SU-DHL-6 (cell line): ENCODE measurements at regions not wholly inside any gene's neighbourhood (a gene's known extent, or its start where the extent isn't known, plus 50 kb on each side); places are given as distances from the start of the nearest gene placed in this dataset.

ENCODE experiments used
- H2AFZ ChIP-seq: fragments of 200-600 bp; sonication (generic); 2 replicates; pipeline ENCODE4 v1.6.1; 2014; ENCODE audit warnings: low read depth, mild to moderate bottlenecking, moderate library complexity, mixed read lengths, antibody characterized with exemption, low read length; ENCODE audit not compliant: severe bottlenecking
- H3F3A ChIP-seq: fragments of 200-600 bp; shearing (Covaris generic); 2 replicates; pipeline ENCODE4 v1.6.0; 2016; ENCODE audit warnings: antibody characterized with exemption, mild to moderate bottlenecking; ENCODE audit not compliant: insufficient read depth
- H3K27ac ChIP-seq: fragments of 200-600 bp; sonication (generic); 2 replicates; pipeline ENCODE4 v1.5.1; 2016; ENCODE audit warnings: low read depth, mild to moderate bottlenecking, low read length, moderate library complexity, mixed read lengths
- H3K27me3 ChIP-seq: fragments of 200-600 bp; sonication (generic), shearing (Covaris generic); 2 replicates; pipeline ENCODE4 v1.6.0; 2014; ENCODE audit warnings: mild to moderate bottlenecking, low read length
- H3K36me3 ChIP-seq: fragments of 200-600 bp; sonication (generic); 2 replicates; pipeline ENCODE4 v1.6.1; 2014; ENCODE audit warnings: mild to moderate bottlenecking, low read length, mixed read lengths
- H3K4me2 ChIP-seq: fragments of 300-600, 200-600 bp; shearing (Covaris generic), sonication (generic); 2 replicates; pipeline ENCODE4 v1.6.0; 2014; ENCODE audit warnings: low read length, low read depth, mild to moderate bottlenecking; ENCODE audit not compliant: poor library complexity, severe bottlenecking
- H3K4me3 ChIP-seq: fragments of 200-600 bp; sonication (generic); 2 replicates; pipeline ENCODE4 v1.5.1; 2014; ENCODE audit warnings: antibody characterized with exemption, low read length, mild to moderate bottlenecking, mixed read lengths; ENCODE audit not compliant: insufficient read depth, poor library complexity, severe bottlenecking
- H3K79me2 ChIP-seq: fragments of 200-600 bp; sonication (generic); 2 replicates; pipeline ENCODE4 v1.6.1; 2014; ENCODE audit warnings: mild to moderate bottlenecking, low read length, moderate library complexity; ENCODE audit not compliant: insufficient read depth
- H3K9ac ChIP-seq: fragments of 200-600 bp; sonication (generic); 2 replicates; pipeline ENCODE4 v1.7.0; 2014; ENCODE audit warnings: mild to moderate bottlenecking, low read length
- H3K9me2 ChIP-seq: fragments of 200-600 bp; sonication (generic); replicated peaks from 2 replicates; pipeline ENCODE4 v1.6.1; 2014; ENCODE audit warnings: low read length; ENCODE audit not compliant: insufficient read depth
- H3K9me3 ChIP-seq: fragments of 200-600 bp; sonication (generic); 2 replicates; pipeline ENCODE4 v1.6.1; 2014; ENCODE audit warnings: low read length, mixed read lengths; ENCODE audit not compliant: insufficient read depth
- H4K20me1 ChIP-seq: fragments of 200-600 bp; sonication (generic); 2 replicates; pipeline ENCODE4 v1.6.1; 2014; ENCODE audit warnings: low read depth, mild to moderate bottlenecking, antibody characterized with exemption, low read length, moderate library complexity, mixed read lengths
- CTCF ChIP-seq: fragments of 200-600 bp; sonication (generic); IDR thresholded peaks from one replicate; pipeline ENCODE4 v1.5.1; 2017; ENCODE audit warnings: antibody characterized with exemption, mild to moderate bottlenecking, low read length, moderate library complexity; ENCODE audit not compliant: insufficient read depth, poor library complexity, severe bottlenecking
- EZH2phosphoT487 ChIP-seq: fragments of 200-600 bp; sonication (generic), shearing (Covaris generic); conservative IDR thresholded peaks from 2 replicates; pipeline ENCODE4 v1.6.1; 2018; ENCODE audit warnings: mild to moderate bottlenecking, antibody characterized with exemption, low read length, moderate library complexity, mixed read lengths

GRCh38 chr12:13347241-13348043, 150.9 kb downstream of the EMP1 start:
- H3K4me2 ChIP-seq = no peak overlapping the region
- no peaks in the 10 kb centered on the region for H3K9me3 ChIP-seq
- no peaks in the 10 kb centered on the region for H3K27me3 ChIP-seq
- H3F3A ChIP-seq = no peaks in the 10 kb centered on the region
- H3K4me3 ChIP-seq = no peak overlapping the region
- H2AFZ ChIP-seq = no peak overlapping the region
- H3K9ac ChIP-seq = no peak overlapping the region
- TF ChIP-seq CTCF = no peak
- TF ChIP-seq EZH2phosphoT487 = no peak
- H3K79me2 ChIP-seq = no peaks in the 10 kb centered on the region
- H3K27ac ChIP-seq = no peak overlapping the region
- H3K36me3 ChIP-seq = no peaks in the 10 kb centered on the region
- no peaks in the 10 kb centered on the region for H4K20me1 ChIP-seq
- no peaks in the 10 kb centered on the region for H3K9me2 ChIP-seq

GRCh38 chr12:13345722-13346121, 149.2 kb downstream of the EMP1 start:
- Histone ChIP-seq H3K4me3 (no peak overlapping the region), H3K27ac (no peak overlapping the region), H3K9me3 (no peaks in the 10 kb centered on the region), H3K4me2 (no peak overlapping the region), H3K9ac (no peak overlapping the region), H3K36me3 (no peaks in the 10 kb centered on the region), H2AFZ (no peak overlapping the region), H3K79me2 (no peaks in the 10 kb centered on the region), H3K27me3 (no peaks in the 10 kb centered on the region), H3K9me2 (no peaks in the 10 kb centered on the region), H3F3A (no peaks in the 10 kb centered on the region), H4K20me1 (no peaks in the 10 kb centered on the region)
- TF ChIP-seq CTCF (no peak), EZH2phosphoT487 (no peak)

GRCh38 chr12:13343375-13343774, 146.8 kb downstream of the EMP1 start:
- H3K9me2 ChIP-seq = no peaks in the 10 kb centered on the region
- H3K4me2 ChIP-seq = no peak overlapping the region
- no peak overlapping the region for H3K9ac ChIP-seq
- no peak overlapping the region for H3K27ac ChIP-seq
- H2AFZ ChIP-seq = no peak overlapping the region
- no peaks in the 10 kb centered on the region for H3K79me2 ChIP-seq
- H3K4me3 ChIP-seq = no peak overlapping the region
- TF ChIP-seq EZH2phosphoT487 = no peak
- no peak for TF ChIP-seq CTCF
- no peaks in the 10 kb centered on the region for H4K20me1 ChIP-seq
- H3K9me3 ChIP-seq = no peaks in the 10 kb centered on the region
- H3K27me3 ChIP-seq = no peaks in the 10 kb centered on the region
- H3K36me3 ChIP-seq = no peaks in the 10 kb centered on the region
- no peaks in the 10 kb centered on the region for H3F3A ChIP-seq
